ENCODE measurements at regions not wholly inside any gene's neighbourhood (a gene's known extent, or its start where the extent isn't known, plus 50 kb on each side); places are given as distances from the start of the nearest gene placed in this dataset.

DNA sequence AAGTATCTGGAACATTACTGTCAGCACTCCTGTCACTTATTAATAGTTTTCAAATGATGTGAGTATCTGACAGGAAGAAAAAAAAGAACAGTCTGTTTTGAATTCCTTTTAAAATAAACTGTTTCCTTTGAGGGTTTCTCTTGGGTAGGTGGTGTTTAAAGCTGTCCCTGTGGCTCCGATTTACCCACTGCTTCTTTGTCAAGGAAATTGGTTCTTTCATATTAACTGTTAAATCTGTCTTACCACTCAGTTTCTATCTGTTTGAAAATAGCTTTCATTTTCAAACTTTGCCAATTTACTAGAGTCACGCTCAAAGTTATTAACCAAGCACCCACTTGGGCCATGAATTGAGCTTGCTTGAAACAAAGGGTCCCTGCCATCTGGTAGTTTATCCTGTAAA lies 614.6 kb upstream of the NXPH2 start:
- H3K79me2 ChIP-seq (replicated peaks; ENCODE audit: insufficient read depth, low read length): no peaks in the 10 kb centered on the region
- no peaks in the 10 kb centered on the region for H3F3A ChIP-seq (ENCODE audit: insufficient read depth, low read length, poor library complexity, severe bottlenecking)
- H3K4me2 ChIP-seq (ENCODE audit: low read length): no peak overlapping the region
- H3K9me3 ChIP-seq (ENCODE audit: low read length): no peaks in the 10 kb centered on the region
- H3K27ac ChIP-seq (ENCODE audit: low read length): no peak overlapping the region
- no peaks in the 10 kb centered on the region for H3K27me3 ChIP-seq (ENCODE audit: insufficient read depth, low read depth, low read length)
- TF ChIP-seq POLR2AphosphoS5 (IDR thresholded peaks at IDR 0.05) (peak; percentile 19), EP300 (conservative IDR thresholded peaks at IDR 0.05; ENCODE audit: poor library complexity, severe bottlenecking) (peak; percentile 80), EZH2 (IDR thresholded peaks at IDR 0.05; ENCODE audit: borderline replicate concordance, insufficient read depth, low read length, poor library complexity, severe bottlenecking) (no peak), SMC3 (conservative IDR thresholded peaks at IDR 0.05; ENCODE audit: poor library complexity) (no peak)
- H3K4me3 ChIP-seq (ENCODE audit: low read length): no peak overlapping the region
- no peaks in the 10 kb centered on the region for H4K20me1 ChIP-seq (ENCODE audit: insufficient read depth)
- no peaks in the 10 kb centered on the region for H3K9me2 ChIP-seq (ENCODE audit: insufficient read depth, low read length)
- H3K36me3 ChIP-seq (ENCODE audit: insufficient read depth, low read length): no peaks in the 10 kb centered on the region
- no peak overlapping the region for H2AFZ ChIP-seq (ENCODE audit: low read depth, low read length)
- H3K9ac ChIP-seq (ENCODE audit: low read length): no peak overlapping the region

DNA sequence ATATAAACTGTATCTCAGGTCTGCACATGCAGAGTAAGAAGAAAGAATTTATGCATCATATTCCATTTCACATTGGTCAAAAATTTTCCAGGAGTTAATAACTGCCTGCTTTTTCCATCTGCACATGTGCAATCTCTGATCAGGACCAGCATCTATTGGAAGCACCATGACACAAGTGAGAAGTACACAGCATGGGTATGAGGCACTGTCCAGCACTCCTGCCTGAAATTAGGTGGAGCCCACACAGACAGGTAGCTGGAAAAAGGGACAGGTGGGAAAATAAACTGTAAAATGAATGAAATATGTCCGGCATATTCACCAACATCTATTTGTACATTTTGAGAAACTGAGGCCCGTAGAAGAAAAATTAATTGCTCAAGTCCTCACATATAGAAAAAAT lies 609.2 kb upstream of the NXPH2 start:
- TF ChIP-seq, protein P1, sequence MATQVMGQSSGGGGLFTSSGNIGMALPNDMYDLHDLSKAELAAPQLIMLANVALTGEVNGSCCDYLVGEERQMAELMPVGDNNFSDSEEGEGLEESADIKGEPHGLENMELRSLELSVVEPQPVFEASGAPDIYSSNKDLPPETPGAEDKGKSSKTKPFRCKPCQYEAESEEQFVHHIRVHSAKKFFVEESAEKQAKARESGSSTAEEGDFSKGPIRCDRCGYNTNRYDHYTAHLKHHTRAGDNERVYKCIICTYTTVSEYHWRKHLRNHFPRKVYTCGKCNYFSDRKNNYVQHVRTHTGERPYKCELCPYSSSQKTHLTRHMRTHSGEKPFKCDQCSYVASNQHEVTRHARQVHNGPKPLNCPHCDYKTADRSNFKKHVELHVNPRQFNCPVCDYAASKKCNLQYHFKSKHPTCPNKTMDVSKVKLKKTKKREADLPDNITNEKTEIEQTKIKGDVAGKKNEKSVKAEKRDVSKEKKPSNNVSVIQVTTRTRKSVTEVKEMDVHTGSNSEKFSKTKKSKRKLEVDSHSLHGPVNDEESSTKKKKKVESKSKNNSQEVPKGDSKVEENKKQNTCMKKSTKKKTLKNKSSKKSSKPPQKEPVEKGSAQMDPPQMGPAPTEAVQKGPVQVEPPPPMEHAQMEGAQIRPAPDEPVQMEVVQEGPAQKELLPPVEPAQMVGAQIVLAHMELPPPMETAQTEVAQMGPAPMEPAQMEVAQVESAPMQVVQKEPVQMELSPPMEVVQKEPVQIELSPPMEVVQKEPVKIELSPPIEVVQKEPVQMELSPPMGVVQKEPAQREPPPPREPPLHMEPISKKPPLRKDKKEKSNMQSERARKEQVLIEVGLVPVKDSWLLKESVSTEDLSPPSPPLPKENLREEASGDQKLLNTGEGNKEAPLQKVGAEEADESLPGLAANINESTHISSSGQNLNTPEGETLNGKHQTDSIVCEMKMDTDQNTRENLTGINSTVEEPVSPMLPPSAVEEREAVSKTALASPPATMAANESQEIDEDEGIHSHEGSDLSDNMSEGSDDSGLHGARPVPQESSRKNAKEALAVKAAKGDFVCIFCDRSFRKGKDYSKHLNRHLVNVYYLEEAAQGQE (IDR thresholded peaks at IDR 0.05; ENCODE audit: borderline replicate concordance): no peak
- no peak for TF ChIP-seq RAD21 (conservative IDR thresholded peaks at IDR 0.05)
- no peak for TF ChIP-seq EZH2 (IDR thresholded peaks at IDR 0.05; ENCODE audit: borderline replicate concordance, insufficient read depth, low read length, poor library complexity, severe bottlenecking)
- TF ChIP-seq TAF1 (IDR thresholded peaks at IDR 0.05; ENCODE audit: low read depth): no peak
- no peak for TF ChIP-seq MXI1 (conservative IDR thresholded peaks at IDR 0.05; ENCODE audit: poor library complexity, severe bottlenecking)
- TF ChIP-seq, protein P2, sequence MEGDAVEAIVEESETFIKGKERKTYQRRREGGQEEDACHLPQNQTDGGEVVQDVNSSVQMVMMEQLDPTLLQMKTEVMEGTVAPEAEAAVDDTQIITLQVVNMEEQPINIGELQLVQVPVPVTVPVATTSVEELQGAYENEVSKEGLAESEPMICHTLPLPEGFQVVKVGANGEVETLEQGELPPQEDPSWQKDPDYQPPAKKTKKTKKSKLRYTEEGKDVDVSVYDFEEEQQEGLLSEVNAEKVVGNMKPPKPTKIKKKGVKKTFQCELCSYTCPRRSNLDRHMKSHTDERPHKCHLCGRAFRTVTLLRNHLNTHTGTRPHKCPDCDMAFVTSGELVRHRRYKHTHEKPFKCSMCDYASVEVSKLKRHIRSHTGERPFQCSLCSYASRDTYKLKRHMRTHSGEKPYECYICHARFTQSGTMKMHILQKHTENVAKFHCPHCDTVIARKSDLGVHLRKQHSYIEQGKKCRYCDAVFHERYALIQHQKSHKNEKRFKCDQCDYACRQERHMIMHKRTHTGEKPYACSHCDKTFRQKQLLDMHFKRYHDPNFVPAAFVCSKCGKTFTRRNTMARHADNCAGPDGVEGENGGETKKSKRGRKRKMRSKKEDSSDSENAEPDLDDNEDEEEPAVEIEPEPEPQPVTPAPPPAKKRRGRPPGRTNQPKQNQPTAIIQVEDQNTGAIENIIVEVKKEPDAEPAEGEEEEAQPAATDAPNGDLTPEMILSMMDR (IDR thresholded peaks at IDR 0.05; ENCODE audit: poor library complexity, severe bottlenecking): no peak
- no peak for TF ChIP-seq POLR2AphosphoS5 (IDR thresholded peaks at IDR 0.05)
- TF ChIP-seq EP300 (conservative IDR thresholded peaks at IDR 0.05; ENCODE audit: poor library complexity, severe bottlenecking): no peak
- TF ChIP-seq SMC3 (conservative IDR thresholded peaks at IDR 0.05; ENCODE audit: poor library complexity): no peak

More for the DNA sequence above, 609.2 kb upstream of the NXPH2 start:
- Histone ChIP-seq H3K9me3 (ENCODE audit: low read length) (no peaks in the 10 kb centered on the region), H4K20me1 (ENCODE audit: insufficient read depth) (no peaks in the 10 kb centered on the region), H3K79me2 (replicated peaks; ENCODE audit: insufficient read depth, low read length) (no peaks in the 10 kb centered on the region), H2AFZ (ENCODE audit: low read depth, low read length) (no peak overlapping the region), H3K4me2 (ENCODE audit: low read length) (no peak overlapping the region), H3K27me3 (ENCODE audit: insufficient read depth, low read depth, low read length) (no peaks in the 10 kb centered on the region), H3K9ac (ENCODE audit: low read length) (no peak overlapping the region), H3K36me3 (ENCODE audit: insufficient read depth, low read length) (no peaks in the 10 kb centered on the region), H3K9me2 (ENCODE audit: insufficient read depth, low read length) (no peaks in the 10 kb centered on the region), H3F3A (ENCODE audit: insufficient read depth, low read length, poor library complexity, severe bottlenecking) (no peaks in the 10 kb centered on the region), H3K4me3 (ENCODE audit: low read length) (no peak overlapping the region), H3K27ac (ENCODE audit: low read length) (no peak overlapping the region)
